Limb (tissue), 2 donors: ENCODE measurements at regions not wholly inside any gene's neighbourhood (a gene's known extent, or its start where the extent isn't known, plus 50 kb on each side); places are given as distances from the start of the nearest gene placed in this dataset.

Source experiments
- DNase-seq, 2 donors: peaks; one replicate each; pipeline ENCODE4 v3.0.0-alpha.2; 2016; ENCODE audit errors: extremely low spot score in 2 of 2

DNA sequence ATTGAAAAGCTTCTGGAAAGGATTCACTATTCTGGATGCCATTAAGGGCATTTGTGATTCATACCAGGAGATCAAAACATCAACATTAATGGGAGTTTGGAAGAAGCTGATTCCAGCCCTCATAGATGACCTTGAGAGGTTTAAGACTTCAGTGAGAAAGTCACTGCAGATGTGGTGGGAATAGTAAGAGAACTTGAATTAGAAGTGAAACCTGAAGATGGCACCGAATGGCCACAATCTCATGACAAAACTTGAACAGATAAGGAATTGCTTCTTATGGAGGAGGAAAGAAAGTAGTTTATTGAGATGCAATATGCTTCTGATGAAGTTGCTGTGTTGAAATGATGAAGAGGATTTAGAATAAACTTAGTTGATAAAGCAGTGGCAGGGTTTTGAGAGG, 254.6 kb upstream of the SLC24A2 start:
- no peak for DNase-seq

GRCh38 chr9:20043035-20043434, 254.2 kb upstream of the SLC24A2 start:
- no peak for DNase-seq

DNA sequence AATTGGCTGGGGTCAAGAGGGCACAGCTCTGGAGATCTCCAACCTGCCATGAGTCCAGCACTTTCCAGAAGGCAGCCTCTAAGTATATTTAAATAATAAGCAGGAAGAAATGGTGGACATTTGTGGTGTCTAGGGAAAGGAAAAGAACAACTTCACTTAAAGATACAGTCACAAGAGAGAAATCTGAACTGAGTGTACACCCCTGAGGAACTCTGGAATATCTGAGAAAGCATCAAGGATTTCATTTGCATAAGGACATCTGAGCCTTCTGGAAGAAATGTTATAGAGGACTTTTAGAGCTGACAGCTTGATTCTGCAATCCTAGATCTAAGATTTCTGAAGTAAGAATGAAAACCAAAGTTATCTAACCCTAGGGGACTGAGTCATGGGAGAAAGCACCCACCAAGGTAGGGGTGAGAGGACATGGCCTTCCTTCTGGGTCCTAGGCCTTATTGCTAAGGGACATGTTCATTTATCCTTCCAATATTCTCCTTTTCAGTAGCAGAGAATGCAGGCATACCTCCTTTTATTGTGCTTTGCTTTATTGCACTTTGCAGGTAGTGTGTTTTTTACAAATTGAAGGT, 253.4 kb upstream of the SLC24A2 start:
- DNase-seq, result no peak

- DNase-seq, result peak in 1 of 2 donors; percentile 56
These were observed 252.9 kb upstream of the SLC24A2 start for GRCh38 chr9:20041697-20042081.

DNA sequence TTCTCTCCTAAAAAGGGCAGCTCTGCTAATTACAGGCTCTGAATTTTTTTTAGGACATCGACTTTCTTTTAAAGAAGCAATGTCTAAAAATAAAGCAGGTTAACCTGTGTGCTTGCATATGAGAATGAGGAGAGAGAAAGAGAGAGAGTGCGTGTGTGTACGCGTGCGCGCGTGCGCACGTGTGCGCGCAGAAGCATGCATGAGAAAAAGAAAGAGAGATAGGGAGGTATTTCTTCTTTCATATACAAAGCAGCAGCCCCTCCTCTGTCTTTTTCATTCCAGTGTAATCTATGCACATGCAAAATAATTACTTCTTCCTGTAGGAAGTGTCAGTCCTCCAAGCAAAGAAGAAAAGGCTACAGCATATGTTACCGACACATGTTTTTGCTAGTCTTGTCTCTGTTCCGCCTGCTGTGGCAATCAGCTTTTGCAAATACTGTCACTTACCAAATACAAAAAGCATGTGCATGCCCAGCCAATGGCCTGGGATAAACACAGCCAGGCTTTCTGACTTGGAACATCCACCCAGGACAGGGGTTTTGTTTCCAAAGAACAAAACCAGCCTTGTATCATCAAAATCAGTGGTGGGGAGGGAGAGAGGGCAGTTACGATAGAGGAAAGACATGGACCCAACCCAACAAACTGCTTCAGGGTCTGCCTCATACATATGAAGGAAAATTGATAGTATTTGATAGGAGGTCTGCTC, 252.3 kb upstream of the SLC24A2 start:
- DNase-seq, result peak in 1 of 2 donors; percentile 43

GRCh38 chr9:20037699-20038098, 248.9 kb upstream of the SLC24A2 start:
- no peak for DNase-seq

DNA sequence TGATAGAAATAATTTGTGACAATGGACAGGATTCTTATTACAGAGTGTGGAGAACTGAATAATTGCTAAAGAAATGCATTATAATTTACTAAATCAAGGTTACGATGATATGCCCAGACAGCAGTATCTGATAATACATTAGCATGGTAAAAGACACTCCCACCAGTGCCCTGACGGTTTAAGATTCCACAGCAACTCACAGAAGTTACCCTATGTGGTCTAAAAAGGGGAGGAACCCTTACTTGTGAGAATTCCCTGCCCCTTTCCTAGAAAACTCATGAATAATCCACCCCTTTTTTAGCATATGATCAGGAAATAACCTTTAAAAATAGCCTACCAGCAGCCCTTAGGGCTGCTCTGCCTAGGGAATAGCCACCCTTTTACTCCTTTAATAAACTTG, 244.7 kb upstream of the SLC24A2 start:
- no peak for DNase-seq

GRCh38 chr9:20032413-20033006, 243.7 kb upstream of the SLC24A2 start:
- DNase-seq, result no peak

- no peak for DNase-seq
These were observed 243.0 kb upstream of the SLC24A2 start for GRCh38 chr9:20031836-20032235.

GRCh38 chr9:20030671-20031070, 241.8 kb upstream of the SLC24A2 start:
- no peak for DNase-seq

DNA sequence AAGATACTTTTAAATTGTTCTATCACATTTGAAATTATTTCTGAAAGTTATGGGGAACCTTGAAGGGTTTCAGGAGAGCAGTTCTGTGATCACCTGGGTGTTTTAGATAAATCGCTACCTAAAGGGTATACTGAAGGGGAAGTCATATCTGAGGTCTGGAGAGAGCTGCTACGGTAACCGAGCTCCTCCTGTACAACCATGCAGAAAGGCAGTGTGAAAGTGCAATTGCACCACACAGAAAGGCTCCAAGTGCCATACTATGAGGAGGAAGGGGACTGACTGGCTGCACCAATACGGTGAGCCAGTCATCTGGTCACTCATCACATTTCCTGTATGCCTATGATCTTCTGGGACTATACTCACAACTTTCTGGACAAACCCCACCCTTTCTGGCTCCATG, 241.4 kb upstream of the SLC24A2 start:
- DNase-seq, result no peak

DNA sequence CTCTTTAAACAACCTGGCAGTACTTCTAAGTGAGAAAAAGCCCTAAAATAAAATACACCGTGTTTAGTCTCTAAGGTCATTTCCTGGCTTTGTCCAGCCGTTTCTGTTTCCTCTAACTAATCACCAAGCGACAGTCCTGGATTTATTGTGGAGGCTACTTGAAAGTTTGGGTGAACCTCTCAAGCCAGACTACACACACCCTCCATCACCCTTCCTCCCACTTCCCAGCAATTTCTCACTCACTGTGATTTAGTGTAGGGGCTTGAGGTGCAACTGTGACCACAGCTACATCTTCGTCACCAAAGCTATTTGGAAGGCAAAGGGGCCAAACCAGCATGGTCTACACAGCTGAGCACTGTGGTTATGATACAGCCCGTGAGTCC, 240.0 kb upstream of the SLC24A2 start:
- DNase-seq, result no peak

DNA sequence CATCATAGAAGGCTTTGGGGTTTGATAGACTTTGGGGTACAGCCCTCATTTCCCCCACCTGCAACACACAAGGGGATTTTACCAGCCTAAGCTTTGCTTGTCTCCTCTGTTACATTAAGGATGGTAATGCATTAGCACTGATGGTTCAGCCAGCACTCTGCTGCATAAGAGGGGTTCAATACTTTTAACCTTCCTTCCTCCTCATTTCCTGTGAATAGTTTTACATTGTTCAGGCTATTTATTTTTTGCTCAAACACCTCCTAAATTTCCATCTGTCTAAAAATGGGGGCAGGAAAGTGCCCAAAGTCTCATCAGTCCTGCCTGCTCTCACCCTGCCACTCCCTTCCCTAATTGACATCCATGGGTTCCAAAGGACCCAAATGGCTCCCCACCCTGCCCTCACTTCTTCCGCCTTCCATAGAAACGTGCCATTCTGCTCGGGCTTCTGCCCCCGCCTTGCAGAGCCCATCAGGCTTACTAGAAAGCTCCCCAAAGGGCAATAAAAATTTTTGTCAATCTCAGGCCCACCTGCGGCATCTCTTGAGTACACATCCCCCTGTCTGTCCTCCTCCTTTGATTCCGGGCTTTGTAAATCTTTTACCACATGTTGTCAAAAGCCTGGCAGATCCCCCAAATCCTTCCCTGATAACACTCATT, 239.5 kb upstream of the SLC24A2 start:
- no peak for DNase-seq

DNA sequence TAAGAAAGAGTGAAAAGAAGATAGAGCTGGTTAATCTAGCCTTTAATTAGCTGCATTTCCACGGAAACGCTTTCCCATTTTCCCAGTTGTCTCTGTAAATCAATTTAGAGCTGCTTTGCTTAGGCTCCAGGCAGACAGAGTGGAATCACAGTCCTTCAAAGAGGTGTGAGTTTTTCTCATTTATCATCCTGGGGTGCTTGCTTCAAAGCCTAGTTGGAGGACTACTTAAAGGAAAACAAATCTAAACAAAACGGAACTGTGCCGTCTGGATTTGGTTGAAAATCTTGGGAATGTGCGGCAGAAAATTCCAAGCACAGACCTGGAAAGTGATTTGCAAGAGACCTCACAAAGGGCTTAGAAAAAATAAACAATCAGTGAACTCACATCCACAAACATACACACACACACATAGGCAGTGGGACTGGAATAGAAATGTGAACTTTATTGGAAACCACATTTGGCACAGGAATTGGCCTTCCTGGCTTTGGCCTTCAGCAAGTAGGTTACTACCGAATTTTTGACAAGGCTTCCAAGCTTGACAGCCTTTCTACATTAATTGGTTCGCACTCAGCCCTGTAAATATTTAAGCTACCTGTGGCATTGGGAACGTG, 235.2 kb upstream of the SLC24A2 start:
- DNase-seq, result no peak

GRCh38 chr9:20023210-20023905, 234.5 kb upstream of the SLC24A2 start:
- DNase-seq, result no peak

DNA sequence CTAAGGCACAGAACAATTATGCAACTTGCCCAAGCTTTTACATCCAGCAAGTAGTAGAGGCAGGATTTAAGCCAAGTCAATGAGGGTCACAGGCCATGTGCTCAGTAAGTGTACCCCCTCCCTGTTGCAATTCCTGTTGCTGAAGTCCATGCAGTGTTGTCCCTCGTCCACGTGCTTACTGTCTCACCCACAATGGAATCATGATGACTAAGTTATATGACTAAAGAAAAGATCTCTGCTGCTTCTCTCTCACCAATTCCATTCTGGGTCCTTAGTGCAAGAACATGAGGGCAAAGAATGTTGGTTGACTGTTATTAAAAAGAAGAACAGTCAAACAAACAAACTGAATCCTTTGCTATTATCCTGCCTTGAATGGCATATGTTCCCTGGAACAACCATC, 233.6 kb upstream of the SLC24A2 start:
- DNase-seq, result no peak

DNA sequence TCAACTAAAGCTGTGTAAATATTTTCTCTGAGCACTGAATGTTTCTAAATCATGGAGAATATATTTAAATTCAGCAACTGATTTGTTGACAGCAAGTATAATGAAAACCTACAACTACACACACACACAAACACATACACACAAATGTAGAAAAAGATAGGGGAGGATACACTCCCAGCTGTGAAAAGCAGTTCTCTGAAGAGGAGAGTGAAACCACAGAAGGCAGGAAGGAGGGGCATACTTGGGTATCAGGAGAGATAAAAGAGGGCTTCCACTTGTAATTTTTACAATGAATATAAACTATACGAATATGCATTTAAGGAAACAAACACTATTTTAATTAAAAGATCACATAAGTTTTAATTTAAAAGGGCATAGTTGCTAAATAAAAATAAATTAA, 227.8 kb upstream of the SLC24A2 start:
- DNase-seq, result no peak

DNA sequence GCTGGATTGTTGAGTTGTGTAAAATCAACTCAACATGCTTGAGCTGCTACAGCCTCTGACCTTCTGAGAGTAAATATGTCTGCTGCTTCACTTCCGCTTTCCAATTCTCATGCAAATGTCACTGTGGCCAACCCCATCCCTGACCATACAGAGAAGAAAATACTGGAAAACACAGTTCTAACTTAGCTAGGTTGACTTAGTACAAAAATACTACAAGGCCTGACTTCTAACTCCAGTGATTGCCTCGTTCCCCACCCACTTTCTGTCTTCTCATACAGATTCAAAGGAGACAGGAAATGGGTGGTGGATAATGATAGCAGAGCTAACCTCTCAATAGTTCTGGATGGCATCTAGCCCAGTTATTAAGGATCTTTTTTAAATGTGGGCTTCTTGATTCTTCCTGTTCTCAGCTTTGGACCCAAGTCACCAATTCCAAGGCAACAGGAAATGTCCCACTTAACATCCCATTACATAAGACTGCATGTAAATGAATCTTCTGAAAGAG, 226.6 kb upstream of the SLC24A2 start:
- DNase-seq, result no peak

DNA sequence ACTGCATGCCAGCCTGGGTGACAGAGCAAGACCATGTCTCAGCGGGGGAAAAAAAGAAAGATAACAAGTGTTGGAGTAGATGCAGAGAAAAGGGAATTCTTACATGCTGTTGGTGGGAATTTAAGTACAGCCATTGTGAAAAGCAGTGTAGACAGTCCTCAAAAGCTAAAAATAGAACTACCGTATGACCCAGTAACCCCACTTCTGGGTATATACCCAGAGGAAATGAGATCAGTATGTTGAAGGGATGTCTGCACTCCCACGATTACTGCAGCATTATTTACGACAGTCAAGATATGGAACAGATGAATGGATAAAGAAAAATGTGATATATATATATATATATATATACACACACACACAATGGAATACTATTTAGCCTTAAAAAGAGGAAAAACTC, 225.3 kb upstream of the SLC24A2 start:
- no peak for DNase-seq

DNA sequence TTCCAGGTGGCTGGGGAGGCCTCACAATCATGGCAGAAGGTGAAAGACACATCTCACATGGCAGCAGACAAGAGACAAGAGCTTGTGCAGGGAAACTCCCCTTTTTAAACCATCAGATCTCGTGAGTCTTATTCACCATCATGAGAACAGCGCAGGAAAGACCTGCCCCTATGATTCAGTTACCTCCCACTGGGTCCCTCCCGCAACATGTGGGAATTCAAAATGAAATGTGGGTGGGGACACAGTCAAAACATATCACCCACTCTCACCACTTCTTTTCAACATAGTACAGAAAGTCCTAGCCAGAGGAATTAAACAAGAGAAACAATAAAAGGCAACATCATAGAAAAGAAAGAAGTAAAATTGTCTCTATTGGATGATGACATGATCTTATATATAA, 223.4 kb upstream of the SLC24A2 start:
- DNase-seq, result no peak

GRCh38 chr9:20009606-20010005, 220.8 kb upstream of the SLC24A2 start:
- DNase-seq, result no peak
